GM12878 (cell line): ENCODE measurements at regions not wholly inside any gene's neighbourhood (a gene's known extent, or its start where the extent isn't known, plus 50 kb on each side); places are given as distances from the start of the nearest gene placed in this dataset.

ENCODE experiments used
- ATAC-seq: fragments of 200-7000 bp; cut with Tn5 transposase; 3 replicates; pipeline ENCODE4 v1.9.1; 2020; ENCODE audit warnings: mild to moderate bottlenecking, moderate library complexity
- BruUV-seq: library from RNA; stranded (reverse); fragments of 400-500 nt; replicated peaks from 2 replicates; lab custom pipeline; 2021; lab: Mats Ljungman, UMichigan
- CTCF ChIA-PET: fragments of 300-600 bp; sonication (Branson Sonifier 250); formaldehyde crosslinking; extraction: SDS; loops from one replicate; lab custom pipeline; 2021; ENCODE audit warnings: inconsistent platforms; lab: Yijun Ruan, JAX
- POLR2A ChIA-PET: fragments of 350-600 bp; formaldehyde crosslinking; extraction: SDS; loops from one replicate; lab custom pipeline; 2021; ENCODE audit warnings: inconsistent platforms; lab: Charles Lee
- RAD21 ChIA-PET: fragments of 300-600 bp; sonication (Branson Sonifier 250); formaldehyde crosslinking; loops from one replicate; lab custom pipeline; 2023; ENCODE audit warnings: antibody characterized with exemption; ENCODE audit not compliant: unreplicated experiment; lab: Charles Lee
- SMC1A ChIA-PET: fragments of 300-600 bp; sonication (Branson Sonifier 250); formaldehyde crosslinking; loops from one replicate; lab custom pipeline; 2023; ENCODE audit not compliant: unreplicated experiment, uncharacterized antibody; lab: Charles Lee
- DNase-seq: peaks from one replicate; pipeline ENCODE4 v3.0.0-alpha.2; 2011; ENCODE audit warnings: low read depth, low spot score
- FAIRE-seq: peaks from 3 replicates; lab custom pipeline; 2011; peaks lifted over from hg19 to GRCh38; lab: Jason Lieb, UNC
- H2AFZ ChIP-seq: 2 replicates; pipeline ENCODE4 v1.6.0; 2011; ENCODE audit warnings: low read depth, low read length, control low read depth; ENCODE audit not compliant: control insufficient read depth
- H3K27ac ChIP-seq: 2 replicates; pipeline ENCODE4 v1.5.1; 2011; ENCODE audit warnings: control low read depth; ENCODE audit not compliant: control insufficient read depth, insufficient read depth
- H3K27me3 ChIP-seq, 2 experiments: replicated peaks in 1 of 2; 2 replicates each; pipeline versions ENCODE4 v1.6.0 to v1.6.1; 2011; ENCODE audit warnings: low read length in 1 of 2; ENCODE audit not compliant: control insufficient read depth in 2 of 2, insufficient read depth in 2 of 2
- H3K36me3 ChIP-seq, 2 experiments: 2 replicates each; pipeline ENCODE4 v1.5.1; 2011; ENCODE audit warnings: low read length in 1 of 2; ENCODE audit not compliant: control insufficient read depth in 2 of 2, insufficient read depth in 2 of 2
- H3K4me1 ChIP-seq: 2 replicates; pipeline ENCODE4 v1.6.1; 2011; ENCODE audit warnings: mild to moderate bottlenecking, low read length, moderate library complexity, mixed read lengths; ENCODE audit not compliant: control insufficient read depth, insufficient read depth
- H3K4me2 ChIP-seq: 2 replicates; pipeline ENCODE4 v1.6.0; 2011; ENCODE audit warnings: control low read depth; ENCODE audit not compliant: control insufficient read depth, insufficient read depth
- H3K4me3 ChIP-seq: fragments of 200-600 bp; sonication (generic); 2 replicates; pipeline ENCODE4 v1.5.1; 2016
- H3K79me2 ChIP-seq: 2 replicates; pipeline ENCODE4 v1.6.0; 2011; ENCODE audit warnings: low read length; ENCODE audit not compliant: control insufficient read depth, insufficient read depth
- H3K9ac ChIP-seq: 2 replicates; pipeline ENCODE4 v1.8.0; 2011; ENCODE audit warnings: low read length, control low read depth, mixed read lengths; ENCODE audit not compliant: control insufficient read depth, insufficient read depth
- H3K9me3 ChIP-seq: replicated peaks from 3 replicates; pipeline ENCODE4 v1.5.1; 2011; ENCODE audit warnings: mild to moderate bottlenecking, low read length; ENCODE audit not compliant: control insufficient read depth, insufficient read depth
- H4K20me1 ChIP-seq: 2 replicates; pipeline ENCODE4 v1.6.0; 2011; ENCODE audit not compliant: control insufficient read depth, insufficient read depth
- NRF1 ChIP-seq: conservative IDR thresholded peaks from 2 replicates; pipeline ENCODE4 v1.6.1; 2011; ENCODE audit warnings: mild to moderate bottlenecking, low read depth, low read length, improper control_type of control experiment
- SMC3 ChIP-seq: IDR thresholded peaks from 2 replicates; pipeline ENCODE4 v1.6.1; 2011; ENCODE audit warnings: low read length, improper control_type of control experiment, borderline replicate concordance
- TCF7 ChIP-seq: IDR thresholded peaks from 2 replicates; pipeline ENCODE4 v1.6.1; 2014; ENCODE audit warnings: antibody characterized with exemption, borderline replicate concordance
- ZNF384 ChIP-seq: IDR thresholded peaks from 2 replicates; pipeline ENCODE4 v1.6.1; 2012; ENCODE audit warnings: low read depth, mild to moderate bottlenecking, low read length, improper control_type of control experiment, borderline replicate concordance
- WGBS: methylation state at CpG from one replicate; pipeline ENCODE4 v1.1.6; 2016; ENCODE audit warnings: low lambda C conversion rate; ENCODE audit not compliant: insufficient replicate concordance, insufficient coverage; ENCODE audit errors: missing lambda C conversion rate; 5-methylcytosine and 5-hydroxymethylcytosine counted together
- in situ Hi-C: fragments of 300-500 bp; cut with MboI; formaldehyde crosslinking; loops from 9 replicates; pipeline ENCODE4 v1.14.3; 2018; ENCODE audit warnings: mixed read lengths
- intact Hi-C: fragments of 100-400 bp; cut with micrococcal nuclease; formaldehyde crosslinking; loops from one replicate; pipeline ENCODE4 v1.14.2; 2022; ENCODE audit not compliant: unreplicated experiment
- TF ChIP-seq, protein P1 (sequence below): fragments of 450-650 bp; IDR thresholded peaks from 2 replicates; pipeline ENCODE4 v1.6.1; 2018; ENCODE audit warnings: mild to moderate bottlenecking, low read depth, moderate library complexity; ENCODE audit not compliant: partially characterized antibody

DNA sequence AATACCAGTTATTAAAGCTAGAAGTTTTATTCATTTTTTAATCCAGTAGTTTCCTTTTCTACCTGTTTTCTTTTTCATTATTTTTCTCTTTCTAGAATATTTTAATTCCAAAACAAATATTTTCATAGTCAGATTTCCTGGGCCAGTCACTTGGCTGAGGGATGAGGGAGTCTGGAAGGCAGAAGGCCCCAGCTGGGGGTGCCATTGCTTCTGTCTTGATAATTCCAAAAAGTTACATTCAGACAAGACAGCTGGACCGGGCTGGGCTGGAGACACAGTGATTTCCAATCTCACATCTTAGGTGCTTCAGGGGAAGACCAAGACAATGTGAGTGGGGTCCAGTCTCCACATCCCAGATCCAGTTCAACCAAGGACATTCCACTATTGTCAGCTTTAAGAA is 263.5 kb downstream of the TMA16 start:
- no peak overlapping the region for H2AFZ ChIP-seq
- H3K9me3 ChIP-seq, result no peaks in the 10 kb centered on the region
- in situ Hi-C loops, result loop anchor here (5.0 to 25.0 kb wide), 2 partner anchors 201 to 979 kb away; no protein-coding TSS in a partner anchor
- H3K36me3 ChIP-seq, result no peaks in the 10 kb centered on the region
- no peak for ATAC-seq
- no peak overlapping the region for H3K4me2 ChIP-seq
- H3K4me1 ChIP-seq, result no peaks in the 10 kb centered on the region; the same call in 1 of the 2 replicates
- no peak overlapping the region for H3K4me3 ChIP-seq
- RAD21 ChIA-PET, result interaction anchor here (1.0 to 4.4 kb wide), 6 partner anchors 11 to 208 kb away, joined by 3 to 31 read pairs (median 3); no protein-coding TSS in a partner anchor
- DNase-seq, result no peak
- intact Hi-C loops, result no loop called here
- no peaks in the 10 kb centered on the region for H3K27me3 ChIP-seq
- no TSS peak for BruUV-seq
- POLR2A ChIA-PET, result no interaction called here
- peak; percentile 11; the same call in 1 of the 2 replicates for TF ChIP-seq SMC3
- TF ChIP-seq TCF7, result no peak
- H3K9ac ChIP-seq, result no peak overlapping the region
- CTCF ChIA-PET, result interaction anchor here (1.0 to 12.0 kb wide), 11 partner anchors 9 to 973 kb away, joined by 3 to 393 read pairs (median 9); no protein-coding TSS in a partner anchor
- H3K79me2 ChIP-seq, result no peaks in the 10 kb centered on the region
- no peak for FAIRE-seq
- no peaks in the 10 kb centered on the region for H4K20me1 ChIP-seq
- H3K27ac ChIP-seq, result no peak overlapping the region
- SMC1A ChIA-PET, result interaction anchor here (0.6 to 11.5 kb wide), 14 partner anchors 8 to 973 kb away, joined by 3 to 261 read pairs (median 4); no protein-coding TSS in a partner anchor
- WGBS, result 76% methylated on average over 1 of the region's 1 CpG

GRCh38 chr4:163762741-163763140 is 268.3 kb downstream of the TMA16 start:
- 0% methylated on average over 1 of the region's 1 CpG for WGBS
- H3K4me2 ChIP-seq, result no peak overlapping the region
- ChIA-PET POLR2A (no interaction called here), SMC1A (no interaction called here), RAD21 (no interaction called here), CTCF (interaction anchor here (1.6 kb wide), 1 partner anchor 78 kb away, joined by 3 read pairs; no protein-coding TSS in a partner anchor)
- DNase-seq (no peak), FAIRE-seq (no peak), ATAC-seq (no peak)
- H3K27ac ChIP-seq, result no peak overlapping the region
- no peaks in the 10 kb centered on the region for H3K4me1 ChIP-seq
- TF ChIP-seq NRF1 (no peak), ZNF384 (no peak)
- TF ChIP-seq, protein P1, sequence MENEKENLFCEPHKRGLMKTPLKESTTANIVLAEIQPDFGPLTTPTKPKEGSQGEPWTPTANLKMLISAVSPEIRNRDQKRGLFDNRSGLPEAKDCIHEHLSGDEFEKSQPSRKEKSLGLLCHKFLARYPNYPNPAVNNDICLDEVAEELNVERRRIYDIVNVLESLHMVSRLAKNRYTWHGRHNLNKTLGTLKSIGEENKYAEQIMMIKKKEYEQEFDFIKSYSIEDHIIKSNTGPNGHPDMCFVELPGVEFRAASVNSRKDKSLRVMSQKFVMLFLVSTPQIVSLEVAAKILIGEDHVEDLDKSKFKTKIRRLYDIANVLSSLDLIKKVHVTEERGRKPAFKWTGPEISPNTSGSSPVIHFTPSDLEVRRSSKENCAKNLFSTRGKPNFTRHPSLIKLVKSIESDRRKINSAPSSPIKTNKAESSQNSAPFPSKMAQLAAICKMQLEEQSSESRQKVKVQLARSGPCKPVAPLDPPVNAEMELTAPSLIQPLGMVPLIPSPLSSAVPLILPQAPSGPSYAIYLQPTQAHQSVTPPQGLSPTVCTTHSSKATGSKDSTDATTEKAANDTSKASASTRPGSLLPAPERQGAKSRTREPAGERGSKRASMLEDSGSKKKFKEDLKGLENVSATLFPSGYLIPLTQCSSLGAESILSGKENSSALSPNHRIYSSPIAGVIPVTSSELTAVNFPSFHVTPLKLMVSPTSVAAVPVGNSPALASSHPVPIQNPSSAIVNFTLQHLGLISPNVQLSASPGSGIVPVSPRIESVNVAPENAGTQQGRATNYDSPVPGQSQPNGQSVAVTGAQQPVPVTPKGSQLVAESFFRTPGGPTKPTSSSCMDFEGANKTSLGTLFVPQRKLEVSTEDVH, result no peak
- BruUV-seq, result no TSS peak
- H4K20me1 ChIP-seq, result no peaks in the 10 kb centered on the region
- no peak overlapping the region for H3K9ac ChIP-seq
- H3K4me3 ChIP-seq, result no peak overlapping the region
- H3K9me3 ChIP-seq, result no peaks in the 10 kb centered on the region
- H3K27me3 ChIP-seq, result no peaks in the 10 kb centered on the region
- intact Hi-C loops, result loop anchor here (5.0 kb wide), 1 partner anchor 250 kb away; no protein-coding TSS in a partner anchor
- in situ Hi-C loops, result loop anchor here (25.0 kb wide), 1 partner anchor 975 kb away; no protein-coding TSS in a partner anchor
- H3K79me2 ChIP-seq, result no peaks in the 10 kb centered on the region
- H2AFZ ChIP-seq, result no peak overlapping the region
- H3K36me3 ChIP-seq, result no peaks in the 10 kb centered on the region
